ENCODE measurements at regions not wholly inside any gene's neighbourhood (a gene's known extent, or its start where the extent isn't known, plus 50 kb on each side); places are given as distances from the start of the nearest gene placed in this dataset.

- no peak for TF ChIP-seq EP300 (IDR thresholded peaks at IDR 0.05)
- TF ChIP-seq MAFK (IDR thresholded peaks at IDR 0.05; ENCODE audit: partially characterized antibody), result no peak
- no peak for TF ChIP-seq ZNF302 (CRISPR knock-in tag; IDR thresholded peaks at IDR 0.05)
- no peak for TF ChIP-seq POLR2A (IDR thresholded peaks at IDR 0.05; ENCODE audit: low read length)
These were observed 231.3 kb downstream of the NPR3 start for GRCh38 chr5:32942225-32942989.

Data from A549 (cell line).